ENCODE measurements at regions not wholly inside any gene's neighbourhood (a gene's known extent, or its start where the extent isn't known, plus 50 kb on each side); places are given as distances from the start of the nearest gene placed in this dataset.

DNA sequence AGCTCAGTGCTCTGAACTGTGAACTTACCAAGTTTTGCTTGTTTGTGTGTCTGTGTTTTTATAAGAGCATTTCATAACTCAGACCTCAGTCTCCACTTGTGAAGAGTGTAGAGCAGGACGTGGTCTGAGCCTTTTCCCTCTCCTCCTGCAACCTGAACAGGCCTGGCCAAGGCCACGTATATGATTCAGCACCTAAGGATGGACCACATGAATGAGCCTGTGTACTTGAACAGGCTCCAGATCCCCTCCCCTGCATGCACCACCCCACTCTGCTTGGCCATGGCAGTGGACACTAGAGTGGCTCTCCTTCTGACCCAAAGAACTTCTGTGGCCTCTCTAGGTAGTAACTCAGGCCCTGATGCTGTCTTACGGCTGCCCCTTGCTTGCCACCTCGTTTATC lies 125.9 kb upstream of the FSTL4 start:
- DNase-seq (ENCODE audit: low read depth), result no peak

DNA sequence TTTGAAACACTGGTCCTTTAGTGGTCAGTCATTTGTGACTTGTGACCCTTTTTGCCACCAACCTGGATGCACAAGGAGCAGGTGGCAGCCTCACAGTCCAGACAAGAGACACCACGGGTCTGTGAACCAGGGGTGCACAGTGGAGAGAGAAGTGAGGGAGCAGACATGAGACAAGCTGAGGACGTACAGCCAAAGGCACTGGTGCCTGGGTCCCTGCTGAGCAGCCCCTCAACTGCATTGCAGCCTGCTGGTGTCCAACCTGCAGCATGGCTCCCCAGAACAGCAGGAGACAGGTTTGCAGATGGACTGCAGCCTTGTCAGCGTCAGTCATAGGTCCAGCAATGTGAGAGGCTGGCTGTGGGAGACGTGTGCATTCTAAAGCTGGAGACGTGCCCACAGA lies 124.2 kb upstream of the FSTL4 start:
- DNase-seq (ENCODE audit: low read depth), result no peak

DNA sequence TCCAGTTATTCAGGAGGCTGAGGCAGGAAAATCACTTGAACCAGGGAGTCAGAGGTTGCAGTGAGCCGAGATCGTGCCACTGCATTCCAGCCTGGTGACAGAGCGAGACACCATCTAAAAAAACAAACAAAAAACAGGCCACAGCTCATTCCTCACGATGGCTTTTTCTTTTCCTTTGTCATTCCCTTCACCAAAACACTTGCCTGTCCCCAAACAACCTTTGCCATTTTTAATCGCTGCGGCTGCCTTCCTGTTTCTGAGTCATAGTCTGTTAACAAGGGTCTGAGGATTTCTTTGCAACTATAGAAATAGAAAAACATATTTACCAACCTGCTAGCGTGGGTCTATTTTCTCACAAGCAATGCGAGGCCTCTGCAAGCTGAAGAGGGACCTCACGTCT lies 123.0 kb upstream of the FSTL4 start:
- no peak for DNase-seq (ENCODE audit: low read depth)

DNA sequence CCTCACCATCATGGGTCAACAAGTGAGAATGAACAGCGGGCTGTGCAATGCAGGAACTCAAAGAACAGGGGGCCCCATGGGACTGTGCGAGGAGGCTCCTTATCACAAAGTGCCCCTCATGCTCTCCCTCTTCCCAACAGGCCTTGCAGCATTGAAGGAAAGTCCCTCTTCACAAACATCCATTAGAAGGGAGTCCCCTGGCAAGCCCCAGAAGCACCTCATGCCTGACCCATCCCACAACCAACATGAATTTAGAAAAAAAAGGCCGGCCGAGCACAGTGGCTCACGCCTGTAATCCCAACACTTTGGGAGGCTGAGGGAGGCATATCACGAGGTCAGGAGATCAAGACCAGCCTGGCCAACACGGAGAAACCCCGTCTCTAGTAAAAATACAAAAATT lies 122.6 kb upstream of the FSTL4 start:
- no peak for DNase-seq (ENCODE audit: low read depth)

DNA sequence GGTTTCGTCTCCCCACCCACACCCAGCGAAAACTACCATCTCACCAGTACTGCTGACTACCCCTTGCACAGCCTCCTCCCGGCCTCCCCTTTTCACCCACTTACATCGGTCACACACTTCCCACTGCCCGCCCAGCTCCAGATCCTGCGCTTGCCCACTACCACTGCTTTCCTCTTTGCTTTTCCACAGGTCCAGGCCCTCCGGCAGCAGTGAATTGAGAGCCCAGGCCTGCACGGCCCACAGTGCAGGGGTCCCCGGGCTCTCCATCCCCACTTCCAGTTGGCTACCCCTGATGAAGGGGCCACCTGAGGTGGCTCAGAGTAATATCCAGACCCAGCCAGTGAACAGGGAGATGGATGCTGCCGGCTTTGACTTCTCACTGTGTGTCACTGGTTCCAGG lies 120.2 kb upstream of the FSTL4 start:
- DNase-seq (ENCODE audit: low read depth), result no peak

DNA sequence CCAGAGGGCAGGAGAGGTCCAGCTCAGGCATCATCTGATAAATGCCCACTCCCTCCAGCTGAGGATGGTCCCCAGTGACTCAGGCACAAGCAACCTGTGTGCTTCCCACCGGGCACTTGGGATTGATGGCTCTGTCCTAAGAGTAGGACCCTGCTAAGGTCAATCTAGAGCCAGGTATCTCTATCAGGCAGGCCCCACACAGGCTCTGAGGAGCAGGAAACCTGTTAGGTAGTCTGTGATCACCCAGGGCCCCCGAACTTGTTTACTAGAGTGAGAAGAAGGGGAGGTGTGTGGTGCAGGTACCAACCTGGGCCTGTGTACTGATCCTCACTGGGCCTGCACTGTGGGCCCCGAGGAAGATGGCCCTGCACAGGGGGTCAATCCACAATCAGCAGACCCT lies 119.6 kb upstream of the FSTL4 start:
- DNase-seq (ENCODE audit: low read depth), result no peak

DNA sequence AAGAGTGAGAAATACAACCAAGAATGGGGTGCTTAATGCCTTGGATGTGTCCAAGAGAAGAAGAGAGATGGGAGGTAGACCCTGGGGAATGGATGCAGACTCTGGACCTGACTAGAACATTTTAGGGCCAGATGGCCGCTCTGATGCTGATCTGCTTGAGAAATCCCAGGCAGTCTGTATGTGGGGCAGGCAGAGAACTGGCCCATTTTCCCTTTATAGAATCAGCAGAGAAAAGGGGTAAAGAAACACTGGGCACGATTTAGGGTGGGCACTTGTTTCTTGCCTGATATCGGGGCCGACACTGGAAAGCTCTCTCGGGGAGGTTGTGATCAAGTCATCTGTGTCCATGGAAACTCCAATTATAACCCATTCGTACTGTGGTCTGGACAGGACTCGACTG lies 118.5 kb upstream of the FSTL4 start:
- DNase-seq (ENCODE audit: low read depth), result no peak

DNA sequence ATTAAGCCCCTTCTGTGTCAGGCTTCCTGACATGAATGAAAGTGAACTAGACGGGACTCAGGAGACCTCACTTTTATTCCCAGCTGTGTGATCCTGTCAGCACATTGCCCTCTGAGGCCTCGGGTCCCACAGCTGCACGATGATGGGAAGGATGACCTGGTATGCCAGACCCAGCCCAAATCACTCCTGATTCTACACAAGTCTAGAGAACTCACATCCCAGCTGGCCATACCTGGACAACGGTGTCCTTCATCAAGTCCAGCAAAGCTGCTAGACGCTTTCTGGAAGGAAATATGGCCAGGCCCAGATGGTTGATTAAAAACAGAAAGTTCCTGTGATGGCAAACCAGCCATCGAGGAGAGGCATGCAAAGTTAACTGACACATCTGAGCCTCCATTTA lies 118.0 kb upstream of the FSTL4 start:
- no peak for DNase-seq (ENCODE audit: low read depth)

DNA sequence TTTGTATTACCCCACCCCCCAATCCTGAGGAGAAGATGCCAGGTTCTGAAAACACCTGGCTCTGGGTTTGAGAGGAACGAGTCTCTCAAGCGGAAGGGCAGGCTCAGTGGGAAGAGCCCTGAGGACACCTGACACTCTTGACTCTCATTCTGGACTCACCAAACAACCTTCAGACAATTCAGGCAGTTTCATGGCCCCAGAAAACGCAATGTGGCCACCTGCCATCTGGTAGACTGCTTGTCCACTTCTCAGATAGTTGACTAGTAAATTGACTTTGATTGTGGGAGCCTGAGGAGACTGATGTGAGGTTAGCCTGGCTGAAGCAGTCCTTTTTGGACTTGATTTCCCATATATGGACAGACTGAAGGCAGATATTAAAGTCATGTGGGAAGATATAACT lies 117.5 kb upstream of the FSTL4 start:
- no peak for DNase-seq (ENCODE audit: low read depth)

DNA sequence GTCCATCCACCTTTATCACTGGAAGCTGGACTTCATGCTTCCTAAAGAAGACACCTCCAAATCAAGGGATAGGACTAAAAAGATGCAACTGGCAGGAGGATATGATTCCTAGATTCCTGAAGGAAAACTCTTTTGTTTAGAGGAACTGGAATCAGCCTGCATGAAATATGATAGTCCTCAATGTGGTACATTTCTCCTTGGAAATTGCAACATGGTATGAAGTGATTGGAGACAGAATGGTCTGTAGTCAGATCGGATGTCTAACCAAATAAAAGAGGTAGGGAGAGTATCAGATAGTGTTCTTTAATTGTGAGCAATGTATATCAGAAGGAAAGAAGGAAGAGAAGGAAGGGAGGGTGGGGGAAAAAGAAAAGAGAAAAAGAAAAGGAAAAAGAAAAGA lies 116.1 kb upstream of the FSTL4 start:
- DNase-seq (ENCODE audit: low read depth), result no peak

DNA sequence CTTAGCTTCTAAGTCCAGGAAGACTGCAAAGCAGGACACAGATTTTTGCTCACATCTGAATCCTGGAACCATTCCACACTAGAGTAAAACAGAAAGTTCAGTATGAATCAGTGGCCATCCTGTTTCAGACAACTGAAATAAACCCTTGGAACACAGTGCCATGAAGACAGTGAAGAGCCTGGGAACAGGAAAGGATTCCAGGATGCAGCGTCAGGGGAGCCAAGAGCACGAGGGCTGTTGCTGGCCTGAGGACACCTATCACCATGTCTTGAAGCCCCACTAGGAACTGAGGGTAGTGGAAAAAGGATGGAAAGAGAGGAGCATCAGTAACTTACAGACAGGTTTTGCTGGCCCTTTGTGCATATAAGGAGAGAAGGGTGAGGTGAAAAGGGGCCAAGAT lies 115.3 kb upstream of the FSTL4 start:
- DNase-seq (ENCODE audit: low read depth), result no peak

DNA sequence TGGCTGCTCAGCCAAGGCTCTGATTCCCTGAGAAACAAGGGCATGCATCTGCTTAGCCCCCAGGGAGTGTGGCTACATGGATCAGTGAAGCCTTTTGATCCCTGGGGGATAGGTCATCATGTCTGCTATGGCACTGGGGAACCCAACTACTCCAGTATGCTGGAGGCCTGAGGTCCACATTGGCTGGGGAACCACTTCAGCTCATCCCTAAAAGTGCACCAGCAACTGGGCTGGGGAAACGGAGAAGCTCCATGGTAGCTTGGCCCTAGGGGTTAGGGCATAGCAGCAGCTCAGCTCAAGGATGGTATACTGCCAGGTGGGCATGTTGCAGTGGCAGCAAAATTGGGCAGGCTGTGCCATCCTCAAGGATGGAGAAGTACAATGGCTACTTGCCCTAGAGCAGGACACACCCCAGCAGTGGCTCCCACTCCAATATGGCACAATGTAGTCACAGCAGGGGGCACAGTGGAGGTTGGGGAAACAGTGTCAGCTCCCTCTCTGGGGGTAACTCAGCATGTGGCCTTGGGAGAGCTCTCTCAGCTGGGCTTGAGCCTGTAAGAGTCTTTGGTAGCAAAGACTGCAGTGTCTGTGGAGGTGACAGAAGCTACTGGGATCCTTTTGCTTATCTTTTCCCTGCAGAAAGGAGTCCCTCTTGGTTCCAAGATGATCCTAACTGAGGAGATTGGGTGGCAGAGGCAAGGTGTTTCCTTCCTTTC lies 111.5 kb upstream of the FSTL4 start:
- no peak for DNase-seq (ENCODE audit: low read depth)

DNA sequence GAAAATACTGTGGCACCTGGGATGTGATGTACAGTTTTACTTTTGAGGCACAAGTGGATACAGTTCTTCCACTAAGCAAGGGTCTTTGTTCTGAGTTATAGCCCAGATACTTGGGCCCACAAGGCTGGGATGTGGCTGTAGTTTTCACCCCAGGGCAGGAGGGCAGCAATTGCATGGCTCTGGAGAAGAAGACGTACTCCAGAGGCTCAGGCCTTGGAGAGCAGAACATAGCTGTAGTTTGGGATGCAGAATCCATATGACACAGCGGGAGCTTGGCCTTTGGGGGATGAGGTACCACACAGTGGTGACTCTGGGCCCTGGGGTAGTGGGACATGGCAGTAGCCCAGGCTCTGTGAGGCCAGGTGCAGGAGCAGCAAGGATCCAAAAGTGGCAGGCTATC lies 110.8 kb upstream of the FSTL4 start:
- DNase-seq (ENCODE audit: low read depth), result no peak

DNA sequence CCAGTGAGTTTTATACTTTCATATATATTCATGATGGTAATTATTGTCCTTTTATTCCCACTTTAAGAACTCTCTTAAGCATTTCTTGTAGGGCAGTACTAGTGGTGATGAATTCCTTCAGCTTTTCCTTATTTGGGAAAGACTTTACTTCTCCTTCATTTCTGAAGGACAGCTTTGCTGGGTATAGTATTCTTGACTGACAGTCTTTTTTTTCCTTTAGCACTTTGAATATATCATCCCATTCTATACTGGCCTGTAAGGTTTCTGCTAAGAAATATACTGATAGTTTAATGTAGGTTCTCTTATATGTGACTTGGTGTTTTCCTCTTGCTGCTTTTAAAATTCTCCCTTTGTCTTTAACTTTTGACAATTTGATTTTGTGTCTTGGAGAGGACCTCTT lies 109.0 kb upstream of the FSTL4 start:
- no peak for DNase-seq (ENCODE audit: low read depth)

DNA sequence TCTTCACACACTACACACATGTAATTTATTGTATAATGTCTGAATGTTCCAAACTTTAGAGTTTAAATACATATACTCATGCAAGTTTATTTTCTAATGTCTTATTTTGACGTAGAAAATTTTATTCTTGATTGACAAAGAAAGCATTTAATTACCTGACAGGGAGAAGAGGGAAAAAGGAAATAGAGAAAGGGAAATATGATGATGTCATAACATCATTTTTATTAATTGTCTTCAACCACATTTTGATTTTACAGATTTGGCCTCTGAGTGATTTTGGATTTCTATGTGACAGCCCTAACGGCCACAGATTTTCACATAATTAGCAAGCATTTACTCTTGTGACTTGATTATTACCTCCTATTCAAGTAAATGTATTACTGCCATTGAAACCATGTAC lies 106.1 kb upstream of the FSTL4 start:
- no peak for DNase-seq (ENCODE audit: low read depth)

DNA sequence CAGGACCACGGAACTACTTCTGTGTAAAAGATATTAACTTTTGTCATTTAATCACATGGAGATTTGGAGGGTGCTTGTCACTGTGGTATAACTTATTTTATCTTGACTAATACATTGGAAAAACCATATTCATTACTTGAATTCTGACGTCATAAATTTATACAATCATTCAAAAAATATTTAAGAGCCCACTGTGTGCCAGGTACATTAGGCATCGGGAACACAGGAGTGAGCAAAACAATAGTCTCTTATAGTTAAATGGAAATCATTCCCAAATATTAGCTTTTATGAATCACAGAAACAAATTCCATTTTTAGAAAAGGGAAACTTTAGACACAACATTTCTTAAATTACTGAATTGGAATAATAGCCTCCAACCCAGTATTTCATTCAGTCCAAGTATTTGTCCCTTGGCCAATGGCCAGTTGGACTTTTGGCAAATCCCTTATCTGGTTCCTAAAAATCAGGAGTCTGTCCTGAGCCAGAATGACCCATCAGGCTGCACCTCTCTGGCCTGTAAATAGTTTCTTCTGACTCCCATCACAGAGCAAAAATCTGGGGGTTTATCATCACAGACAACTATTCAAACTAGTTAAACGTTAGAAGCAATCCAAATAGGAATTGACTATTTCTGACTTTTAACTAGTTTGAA lies 104.3 kb upstream of the FSTL4 start:
- DNase-seq (ENCODE audit: low read depth), result no peak

DNA sequence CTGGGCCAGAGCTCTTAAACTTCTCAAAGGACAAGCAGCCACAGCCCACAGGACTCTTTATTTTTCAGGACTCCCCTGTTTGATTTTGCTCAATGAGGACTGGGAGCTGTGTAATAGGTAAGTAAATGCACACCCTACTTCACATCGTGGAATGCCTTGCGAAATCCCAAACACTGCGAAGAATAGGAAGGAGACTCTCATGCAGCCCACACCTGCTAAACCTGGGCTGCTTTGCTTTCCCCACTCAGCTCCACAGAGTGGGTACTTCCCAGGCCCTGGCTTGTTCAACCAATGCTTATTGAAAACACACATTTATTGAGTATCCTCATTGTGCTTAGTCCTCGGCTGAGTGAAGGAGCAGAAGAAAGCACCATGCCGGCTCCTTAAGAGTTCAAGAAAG lies 103.3 kb upstream of the FSTL4 start:
- no peak for DNase-seq (ENCODE audit: low read depth)

DNA sequence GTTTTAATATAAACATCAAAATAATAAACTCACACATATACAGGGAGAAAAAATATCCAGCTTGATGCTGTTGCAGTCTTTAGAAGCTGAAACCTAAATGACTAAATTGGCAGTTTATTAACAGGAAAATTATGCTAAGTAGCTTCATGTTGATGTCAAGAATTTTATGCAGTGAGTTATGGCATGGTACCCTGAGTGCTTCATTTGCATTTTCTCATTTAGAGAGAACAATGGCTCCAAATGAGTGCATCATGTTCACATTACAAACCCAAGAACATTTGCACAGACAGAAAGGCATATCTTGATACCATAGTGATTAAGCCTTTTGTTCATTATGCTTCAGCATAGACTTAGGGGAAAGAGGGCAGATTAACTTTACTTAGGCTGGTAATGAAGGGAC lies 102.9 kb upstream of the FSTL4 start:
- DNase-seq (ENCODE audit: low read depth), result no peak

DNA sequence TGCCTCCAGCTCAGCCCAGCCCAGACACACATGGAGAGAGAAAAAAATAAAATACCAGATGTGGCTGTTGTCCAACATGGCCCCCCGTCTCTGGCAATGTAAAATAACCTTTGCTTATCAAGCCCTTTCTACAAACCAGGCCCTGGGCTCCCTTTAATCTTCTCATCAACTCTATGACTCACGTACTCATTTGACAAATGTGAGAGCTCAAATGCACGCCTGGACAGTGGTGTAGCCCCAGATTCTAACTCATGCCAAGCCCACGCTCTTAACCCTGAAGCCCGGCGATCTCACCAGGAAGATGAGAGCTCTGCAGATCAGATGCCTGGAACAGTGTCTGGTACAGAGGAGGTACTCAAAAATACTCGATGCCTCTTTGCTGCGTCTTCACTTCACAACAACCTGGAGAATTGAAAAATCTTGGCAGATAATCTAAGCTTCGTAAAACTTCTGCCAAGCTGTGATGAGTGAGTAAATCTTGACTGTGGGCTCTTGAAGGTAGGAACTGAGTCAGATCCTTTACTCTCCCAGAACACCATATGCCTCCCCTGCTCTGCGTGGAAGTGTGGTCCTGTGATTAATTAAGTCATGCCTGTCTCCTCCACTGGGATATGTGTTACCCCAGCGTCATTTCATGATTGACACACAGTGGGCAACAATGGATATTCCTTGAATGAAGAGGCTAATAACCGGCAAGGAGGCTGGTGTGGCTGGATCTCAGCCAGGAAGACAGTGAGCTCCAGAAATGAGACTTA lies 102.0 kb upstream of the FSTL4 start:
- no peak for DNase-seq (ENCODE audit: low read depth)

DNA sequence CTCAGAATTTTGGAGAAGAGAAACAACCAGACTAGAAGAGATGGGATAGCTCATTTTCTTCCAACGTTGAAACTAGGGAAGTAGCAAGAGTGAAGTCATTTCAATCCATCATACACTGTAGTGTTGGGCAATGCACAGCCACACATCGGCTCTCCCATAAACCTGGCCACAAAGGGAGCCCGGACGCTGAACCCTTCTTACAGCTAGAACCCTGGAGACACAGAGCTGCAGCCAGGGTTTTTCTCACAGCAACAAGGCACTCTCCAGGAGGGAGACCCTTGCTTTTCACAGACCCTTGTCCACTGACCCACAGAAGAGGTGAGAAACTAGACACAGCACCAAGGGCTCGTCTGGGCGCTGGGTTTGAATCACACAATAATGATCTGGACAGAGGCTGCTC lies 101.4 kb upstream of the FSTL4 start:
- DNase-seq (ENCODE audit: low read depth), result no peak

DNA sequence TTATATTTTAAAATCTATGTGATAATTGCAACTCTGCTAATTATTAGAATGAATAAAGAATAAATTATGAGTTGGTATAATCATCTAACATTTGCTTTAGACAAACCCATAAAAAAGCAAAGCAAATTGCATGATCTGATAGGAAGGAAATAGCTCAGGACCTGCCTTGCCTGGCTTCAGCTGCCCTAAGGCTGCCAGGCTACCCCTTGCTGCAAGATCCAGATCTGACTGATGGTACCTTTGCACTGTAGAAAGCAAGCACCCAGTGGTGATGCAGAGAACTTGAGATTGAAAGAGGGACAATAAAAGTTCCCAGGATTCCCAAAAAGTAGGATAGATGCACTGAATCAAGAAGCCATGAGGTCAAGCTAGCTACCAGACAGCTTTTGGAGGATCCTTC lies 100.9 kb upstream of the FSTL4 start:
- no peak for DNase-seq (ENCODE audit: low read depth)

DNA sequence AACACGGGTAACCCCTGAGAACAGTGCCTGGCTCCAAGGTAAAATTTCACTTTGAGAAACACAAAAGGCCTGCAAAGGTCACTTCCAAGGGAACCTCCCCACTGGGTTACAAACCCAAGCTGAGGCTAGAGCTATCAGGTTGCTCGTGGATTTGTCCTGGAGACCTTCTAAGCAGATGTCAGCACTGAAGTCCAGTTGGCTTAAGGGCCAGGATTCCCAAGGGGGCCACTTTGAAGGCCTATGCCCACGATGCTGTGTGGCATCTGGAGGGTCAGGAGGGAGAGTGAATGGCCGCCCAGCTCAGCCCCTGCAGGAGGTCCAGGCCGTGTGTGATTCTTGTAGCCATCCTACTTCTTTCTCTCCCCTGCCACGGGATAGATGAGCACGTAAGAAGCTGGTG lies 100.2 kb upstream of the FSTL4 start:
- no peak for DNase-seq (ENCODE audit: low read depth)

DNA sequence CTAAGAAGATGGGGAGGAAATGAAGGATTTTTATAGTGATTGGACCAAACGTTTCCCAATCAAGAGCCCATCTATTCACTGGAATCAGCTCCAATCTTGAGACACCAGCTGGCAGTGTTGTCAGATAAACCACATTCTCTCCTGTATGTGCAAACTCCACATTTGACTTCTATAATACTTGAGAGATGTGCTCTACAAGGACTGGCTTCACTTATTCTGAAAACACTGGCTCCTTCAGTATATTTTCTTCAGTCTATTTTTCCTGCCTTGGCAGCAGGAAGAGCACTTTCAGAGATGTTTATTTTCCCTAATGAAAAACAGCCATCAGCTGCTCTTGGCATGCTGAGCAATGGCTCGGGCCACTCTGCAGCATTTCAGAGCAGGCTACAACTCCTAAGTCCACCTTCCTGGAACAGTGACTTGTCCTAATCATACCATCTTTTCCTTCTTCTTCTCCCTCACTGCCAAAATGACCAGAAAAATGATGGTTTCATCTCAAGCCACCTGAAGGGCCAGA lies 96.9 kb upstream of the FSTL4 start:
- no peak for DNase-seq (ENCODE audit: low read depth)
